HG03139 (cell line): ENCODE measurements at regions not wholly inside any gene's neighbourhood (a gene's known extent, or its start where the extent isn't known, plus 50 kb on each side); places are given as distances from the start of the nearest gene placed in this dataset.

Experiments used
- ATAC-seq: cut with Tn5 transposase; IDR thresholded peaks from one replicate; pipeline ENCODE4 v1.9.1; 2021; ENCODE audit not compliant: unreplicated experiment

GRCh38 chrX:109926743-109927662 is 75.9 kb upstream of the TMEM164 start:
- ATAC-seq, result no peak

GRCh38 chrX:109927663-109928273 is 75.1 kb upstream of the TMEM164 start:
- ATAC-seq, result no peak

GRCh38 chrX:109928596-109929335 is 74.1 kb upstream of the TMEM164 start:
- no peak for ATAC-seq

- ATAC-seq, result no peak
Observed at GRCh38 chrX:109931677-109932076, 71.2 kb upstream of the TMEM164 start.

- no peak for ATAC-seq
Observed at GRCh38 chrX:109934434-109934833, 68.5 kb upstream of the TMEM164 start.

GRCh38 chrX:109934935-109935334 is 68.0 kb upstream of the TMEM164 start:
- ATAC-seq, result no peak

GRCh38 chrX:109936114-109936513 is 66.8 kb upstream of the TMEM164 start:
- ATAC-seq, result no peak

GRCh38 chrX:109936598-109936997 is 66.3 kb upstream of the TMEM164 start:
- no peak for ATAC-seq

- no peak for ATAC-seq
Observed at GRCh38 chrX:109939498-109939897, 63.4 kb upstream of the TMEM164 start.

GRCh38 chrX:109940411-109940810 is 62.5 kb upstream of the TMEM164 start:
- no peak for ATAC-seq

GRCh38 chrX:109943092-109943739 is 59.7 kb upstream of the TMEM164 start:
- ATAC-seq, result no peak

- ATAC-seq, result no peak
Observed at GRCh38 chrX:109943740-109944092, 59.2 kb upstream of the TMEM164 start.

GRCh38 chrX:109952050-109952449 is 50.9 kb upstream of the TMEM164 start:
- no peak for ATAC-seq

- no peak for ATAC-seq
Observed at GRCh38 chrX:109952985-109953905, 49.7 kb upstream of the TMEM164 start.
